HL-60 (cell line): ENCODE measurements at regions not wholly inside any gene's neighbourhood (a gene's known extent, or its start where the extent isn't known, plus 50 kb on each side); places are given as distances from the start of the nearest gene placed in this dataset.

Source experiments
- POLR2AphosphoS5 ChIP-seq: IDR thresholded peaks from 2 replicates; pipeline ENCODE4 v1.6.1; 2012; ENCODE audit warnings: low read depth
- SPI1 ChIP-seq: IDR thresholded peaks from 2 replicates; pipeline ENCODE4 v1.6.1; 2012; ENCODE audit warnings: low read depth, mild to moderate bottlenecking, borderline replicate concordance
- TF ChIP-seq, protein P1 (sequence below): IDR thresholded peaks from one replicate; pipeline ENCODE4 v1.5.1; 2011; ENCODE audit warnings: low read length, control low read depth, inconsistent platforms; ENCODE audit not compliant: insufficient read depth
- TF ChIP-seq, protein P2 (sequence below): IDR thresholded peaks from 2 replicates; pipeline ENCODE4 v1.6.1; 2012; ENCODE audit warnings: low read depth; ENCODE audit not compliant: insufficient replicate concordance

DNA sequence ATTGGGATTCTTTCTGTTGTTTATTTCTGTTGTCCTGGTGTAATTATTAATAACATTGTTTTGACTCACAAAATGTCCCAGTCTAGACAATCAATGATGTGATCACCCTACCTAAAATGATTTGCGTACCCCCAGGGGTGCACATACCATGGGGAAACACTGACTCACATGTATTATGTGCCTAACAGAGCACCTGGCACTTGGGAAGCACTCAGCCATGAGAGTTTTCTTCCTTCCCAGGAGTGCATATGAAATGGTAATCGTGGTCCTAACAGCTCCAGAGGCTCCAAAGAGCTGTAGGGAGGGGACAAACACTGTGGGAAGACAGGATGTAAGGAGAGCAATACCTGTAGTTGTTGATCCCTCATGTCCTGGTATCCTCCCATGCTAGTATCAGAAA lies 187.8 kb upstream of the ERBB4 start:
- TF ChIP-seq POLR2AphosphoS5: no peak
- TF ChIP-seq, protein P1, sequence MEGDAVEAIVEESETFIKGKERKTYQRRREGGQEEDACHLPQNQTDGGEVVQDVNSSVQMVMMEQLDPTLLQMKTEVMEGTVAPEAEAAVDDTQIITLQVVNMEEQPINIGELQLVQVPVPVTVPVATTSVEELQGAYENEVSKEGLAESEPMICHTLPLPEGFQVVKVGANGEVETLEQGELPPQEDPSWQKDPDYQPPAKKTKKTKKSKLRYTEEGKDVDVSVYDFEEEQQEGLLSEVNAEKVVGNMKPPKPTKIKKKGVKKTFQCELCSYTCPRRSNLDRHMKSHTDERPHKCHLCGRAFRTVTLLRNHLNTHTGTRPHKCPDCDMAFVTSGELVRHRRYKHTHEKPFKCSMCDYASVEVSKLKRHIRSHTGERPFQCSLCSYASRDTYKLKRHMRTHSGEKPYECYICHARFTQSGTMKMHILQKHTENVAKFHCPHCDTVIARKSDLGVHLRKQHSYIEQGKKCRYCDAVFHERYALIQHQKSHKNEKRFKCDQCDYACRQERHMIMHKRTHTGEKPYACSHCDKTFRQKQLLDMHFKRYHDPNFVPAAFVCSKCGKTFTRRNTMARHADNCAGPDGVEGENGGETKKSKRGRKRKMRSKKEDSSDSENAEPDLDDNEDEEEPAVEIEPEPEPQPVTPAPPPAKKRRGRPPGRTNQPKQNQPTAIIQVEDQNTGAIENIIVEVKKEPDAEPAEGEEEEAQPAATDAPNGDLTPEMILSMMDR: no peak
- TF ChIP-seq, protein P2, sequence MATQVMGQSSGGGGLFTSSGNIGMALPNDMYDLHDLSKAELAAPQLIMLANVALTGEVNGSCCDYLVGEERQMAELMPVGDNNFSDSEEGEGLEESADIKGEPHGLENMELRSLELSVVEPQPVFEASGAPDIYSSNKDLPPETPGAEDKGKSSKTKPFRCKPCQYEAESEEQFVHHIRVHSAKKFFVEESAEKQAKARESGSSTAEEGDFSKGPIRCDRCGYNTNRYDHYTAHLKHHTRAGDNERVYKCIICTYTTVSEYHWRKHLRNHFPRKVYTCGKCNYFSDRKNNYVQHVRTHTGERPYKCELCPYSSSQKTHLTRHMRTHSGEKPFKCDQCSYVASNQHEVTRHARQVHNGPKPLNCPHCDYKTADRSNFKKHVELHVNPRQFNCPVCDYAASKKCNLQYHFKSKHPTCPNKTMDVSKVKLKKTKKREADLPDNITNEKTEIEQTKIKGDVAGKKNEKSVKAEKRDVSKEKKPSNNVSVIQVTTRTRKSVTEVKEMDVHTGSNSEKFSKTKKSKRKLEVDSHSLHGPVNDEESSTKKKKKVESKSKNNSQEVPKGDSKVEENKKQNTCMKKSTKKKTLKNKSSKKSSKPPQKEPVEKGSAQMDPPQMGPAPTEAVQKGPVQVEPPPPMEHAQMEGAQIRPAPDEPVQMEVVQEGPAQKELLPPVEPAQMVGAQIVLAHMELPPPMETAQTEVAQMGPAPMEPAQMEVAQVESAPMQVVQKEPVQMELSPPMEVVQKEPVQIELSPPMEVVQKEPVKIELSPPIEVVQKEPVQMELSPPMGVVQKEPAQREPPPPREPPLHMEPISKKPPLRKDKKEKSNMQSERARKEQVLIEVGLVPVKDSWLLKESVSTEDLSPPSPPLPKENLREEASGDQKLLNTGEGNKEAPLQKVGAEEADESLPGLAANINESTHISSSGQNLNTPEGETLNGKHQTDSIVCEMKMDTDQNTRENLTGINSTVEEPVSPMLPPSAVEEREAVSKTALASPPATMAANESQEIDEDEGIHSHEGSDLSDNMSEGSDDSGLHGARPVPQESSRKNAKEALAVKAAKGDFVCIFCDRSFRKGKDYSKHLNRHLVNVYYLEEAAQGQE: no peak
- TF ChIP-seq SPI1: no peak
